ENCODE measurements at regions not wholly inside any gene's neighbourhood (a gene's known extent, or its start where the extent isn't known, plus 50 kb on each side); places are given as distances from the start of the nearest gene placed in this dataset.

DNA sequence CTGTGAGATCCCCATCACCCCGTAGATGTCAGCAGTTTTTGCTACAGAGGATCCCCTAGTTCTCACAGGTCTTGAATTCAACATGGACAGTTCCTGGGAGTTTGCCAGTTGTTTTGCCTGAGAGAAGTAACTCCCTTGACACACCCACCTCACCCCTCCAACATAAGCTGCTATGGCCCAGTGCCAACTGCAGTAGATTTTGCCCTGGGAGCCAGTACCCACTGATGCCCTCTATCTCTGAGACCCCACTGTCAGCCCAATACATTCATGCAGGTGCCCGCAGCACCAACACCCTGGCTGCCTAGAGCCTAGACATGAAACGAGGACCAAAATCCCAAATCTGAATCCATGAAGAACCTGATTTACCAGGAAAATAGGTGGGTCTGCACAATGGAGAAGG is 583.9 kb upstream of the CTNND2 start:
- DNase-seq: no peak

GRCh38 chr5:12480487-12480886 is 576.2 kb upstream of the CTNND2 start:
- no peak for DNase-seq

DNA sequence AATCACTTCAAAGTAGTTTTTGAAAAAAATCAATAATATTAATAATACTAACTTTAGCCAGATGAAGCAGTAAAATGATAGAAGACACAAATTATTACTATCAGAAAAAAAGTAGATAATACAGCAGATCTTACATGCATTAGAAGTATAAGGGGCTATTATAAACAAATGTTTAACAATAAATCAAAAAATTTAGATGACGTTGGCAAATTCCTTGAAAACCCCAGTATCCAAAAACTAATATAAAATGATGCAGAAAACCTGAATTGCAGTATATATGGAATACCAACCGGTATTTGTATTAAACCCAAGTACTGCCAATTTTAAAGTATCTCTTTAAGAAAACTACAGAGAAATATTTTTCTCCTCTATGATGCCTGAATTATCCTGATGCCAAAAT is 573.3 kb upstream of the CTNND2 start:
- no peak for DNase-seq

GRCh38 chr5:12467799-12468198 is 563.6 kb upstream of the CTNND2 start:
- DNase-seq: no peak

GRCh38 chr5:12460493-12461261 is 556.4 kb upstream of the CTNND2 start:
- DNase-seq: no peak

- DNase-seq: no peak
Measured at GRCh38 chr5:12459326-12459725, 555.1 kb upstream of the CTNND2 start.

DNA sequence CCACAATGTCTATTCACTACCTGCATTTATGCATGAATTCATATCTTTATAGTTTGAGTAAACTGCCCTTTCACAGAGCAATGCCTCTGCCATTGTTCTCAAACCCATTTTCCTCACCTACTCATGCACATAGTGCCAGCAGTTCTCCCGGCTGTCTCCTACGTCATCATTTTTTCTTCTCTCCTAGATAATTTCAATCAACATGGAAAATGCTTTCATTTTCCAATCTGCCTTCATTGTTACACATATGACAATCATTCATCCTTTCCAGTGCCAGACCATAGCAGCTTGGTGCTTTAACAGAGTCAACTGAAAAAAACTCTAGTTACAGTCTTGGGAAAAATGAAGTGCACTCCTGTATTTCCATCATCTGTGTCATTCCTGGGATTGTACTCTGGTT is 514.8 kb upstream of the CTNND2 start:
- DNase-seq: no peak

- no peak for DNase-seq
Measured at GRCh38 chr5:12413585-12413984, 509.3 kb upstream of the CTNND2 start.

DNA sequence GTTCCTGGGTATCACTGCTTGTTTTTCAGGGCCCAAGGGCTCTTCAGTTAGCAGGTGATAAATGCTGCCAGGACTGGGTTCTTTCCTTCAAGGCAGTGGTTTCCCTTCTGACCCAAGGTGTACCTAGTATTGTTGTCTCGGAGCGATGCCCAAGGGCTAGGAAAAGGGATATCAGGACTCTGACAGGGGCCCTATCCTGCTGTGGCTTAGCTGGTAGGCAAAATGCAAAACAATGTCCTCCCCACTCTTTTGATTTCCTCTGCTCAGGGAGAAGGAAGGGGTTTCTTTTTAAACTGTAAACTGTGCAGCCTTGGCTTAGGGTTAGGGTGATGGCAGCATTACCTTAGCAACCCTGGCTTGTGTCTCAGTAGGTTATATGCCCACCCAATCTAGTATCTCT is 508.8 kb upstream of the CTNND2 start:
- no peak for DNase-seq

GRCh38 chr5:12399868-12400267 is 495.6 kb upstream of the CTNND2 start:
- DNase-seq: no peak

GRCh38 chr5:12392246-12392645 is 488.0 kb upstream of the CTNND2 start:
- DNase-seq: no peak

DNA sequence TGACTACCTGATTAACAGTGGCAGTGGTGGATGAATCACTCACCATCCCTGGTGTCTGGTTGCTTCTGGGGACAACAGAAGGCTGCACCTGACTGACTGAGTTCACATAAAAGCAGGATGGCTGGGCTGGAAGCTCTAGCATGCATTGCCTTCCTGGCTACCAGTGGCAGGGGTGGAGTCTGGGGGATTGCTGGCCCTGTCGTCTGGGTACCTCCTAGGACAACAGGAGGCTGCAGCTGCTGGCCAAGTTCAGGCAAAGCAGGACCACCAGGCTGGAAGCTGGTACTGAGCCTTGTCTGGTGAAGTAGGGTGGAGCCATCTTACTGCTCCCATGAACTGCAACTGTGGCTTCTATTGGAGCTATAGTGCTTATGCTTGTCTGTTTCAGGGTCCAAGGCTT is 480.8 kb upstream of the CTNND2 start:
- DNase-seq: no peak

DNA sequence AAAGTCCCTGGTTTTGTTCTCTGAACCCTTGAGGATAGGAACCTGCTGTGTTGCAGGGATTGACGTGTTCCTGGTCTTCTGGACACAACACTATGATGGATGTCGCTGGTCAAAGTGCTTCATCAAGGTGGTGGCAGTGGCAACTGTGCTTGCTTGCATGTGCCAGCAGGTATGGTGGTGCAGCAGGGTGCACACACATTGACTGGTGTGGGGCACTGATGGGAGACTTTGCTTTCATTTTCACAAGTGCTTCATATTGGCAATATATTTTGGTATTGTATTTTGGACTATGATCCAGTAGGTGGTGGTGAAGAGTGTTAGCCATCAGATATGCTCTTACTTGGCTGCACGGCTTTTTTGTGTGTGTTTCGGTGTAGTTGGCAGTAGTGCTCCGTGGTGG is 479.8 kb upstream of the CTNND2 start:
- DNase-seq: no peak

DNA sequence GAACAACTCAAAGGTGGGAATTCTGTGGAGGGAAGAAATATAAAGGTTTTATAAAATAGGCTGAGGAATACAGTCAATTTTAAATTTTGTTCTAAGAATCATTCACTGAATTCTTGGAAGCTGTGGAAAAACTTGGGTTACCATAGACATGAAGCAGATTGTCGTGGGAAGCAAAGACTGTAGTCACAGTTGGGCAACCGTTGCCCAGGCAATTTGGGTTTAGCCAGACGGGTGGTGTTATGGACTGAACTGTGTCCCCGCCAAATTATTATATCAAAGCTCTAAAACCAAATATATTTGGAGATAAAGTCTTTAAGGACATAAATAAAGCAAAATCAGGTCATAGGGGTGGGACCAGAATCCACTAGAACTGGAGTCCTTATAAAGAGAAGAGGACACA is 463.7 kb upstream of the CTNND2 start:
- no peak for DNase-seq

DNA sequence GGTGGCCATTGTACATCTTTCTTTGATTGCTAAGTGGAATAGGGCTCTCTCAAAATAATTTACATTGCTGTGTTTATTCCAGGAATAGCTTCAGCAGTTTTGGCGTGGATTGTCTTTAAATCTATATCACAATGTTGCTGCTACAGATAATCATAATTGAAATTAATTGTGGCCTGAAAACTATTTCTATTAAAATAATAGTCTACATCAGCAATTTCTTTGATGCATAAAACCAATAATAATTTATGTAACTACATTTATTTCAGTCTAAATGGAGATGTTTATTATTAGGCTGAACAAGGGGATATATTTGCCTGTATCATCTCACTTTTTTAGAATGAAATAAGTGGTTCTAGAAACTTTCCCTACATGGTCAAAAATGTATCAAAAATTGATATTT is 456.0 kb upstream of the CTNND2 start:
- no peak for DNase-seq

- no peak for DNase-seq
Measured at GRCh38 chr5:12358371-12359090, 454.3 kb upstream of the CTNND2 start.

GRCh38 chr5:12357626-12358025 is 453.4 kb upstream of the CTNND2 start:
- no peak for DNase-seq

- no peak for DNase-seq
Measured at GRCh38 chr5:12354686-12355085, 450.4 kb upstream of the CTNND2 start.

GRCh38 chr5:12343558-12343957 is 439.3 kb upstream of the CTNND2 start:
- DNase-seq: no peak

DNA sequence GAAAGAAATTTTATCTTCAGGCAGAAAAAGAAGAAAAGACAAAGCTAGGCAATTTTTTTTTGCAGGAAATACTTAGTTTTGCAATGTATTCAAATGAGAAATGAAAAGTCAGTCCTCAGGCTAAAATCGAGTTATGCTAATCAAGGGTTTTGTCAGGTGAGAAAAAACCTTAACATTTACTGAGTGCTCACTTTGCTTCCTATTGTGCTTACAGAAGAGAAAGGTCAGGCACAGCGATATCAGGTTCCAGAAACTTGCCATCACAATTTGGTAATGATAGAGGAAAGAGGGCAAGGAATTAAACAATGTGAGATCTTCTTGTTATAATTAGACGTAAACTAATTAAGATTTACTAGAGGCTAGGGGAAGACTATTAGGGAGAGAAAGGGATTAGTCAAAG is 431.7 kb upstream of the CTNND2 start:
- no peak for DNase-seq

- DNase-seq: no peak
Measured at GRCh38 chr5:12332480-12332879, 428.2 kb upstream of the CTNND2 start.

- no peak for DNase-seq
Measured at GRCh38 chr5:12330993-12331588, 426.8 kb upstream of the CTNND2 start.

DNA sequence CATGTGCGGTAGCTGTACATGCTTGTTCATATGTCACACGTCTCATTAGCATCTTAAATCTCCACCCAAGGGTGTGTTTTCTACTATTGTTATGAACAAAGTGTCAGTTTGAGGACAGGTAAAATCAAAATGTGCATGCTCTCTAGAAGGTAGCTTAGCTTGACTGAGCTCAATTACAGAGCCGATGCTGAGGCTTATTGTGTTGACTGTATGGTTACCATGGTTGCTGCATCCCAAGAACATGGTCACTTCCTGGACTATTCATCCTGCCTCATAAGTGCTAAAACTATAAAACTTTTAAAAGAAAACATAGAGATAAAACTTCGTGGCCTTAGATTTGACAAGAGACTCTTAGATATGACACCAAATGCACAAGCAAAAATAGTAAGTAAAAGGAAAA is 426.1 kb upstream of the CTNND2 start:
- DNase-seq: no peak

- no peak for DNase-seq
Measured at GRCh38 chr5:12323637-12324229, 419.5 kb upstream of the CTNND2 start.

All from activated gamma-delta T cell (primary cell).